ENCODE measurements at regions not wholly inside any gene's neighbourhood (a gene's known extent, or its start where the extent isn't known, plus 50 kb on each side); places are given as distances from the start of the nearest gene placed in this dataset.
"Not testable (repeated sequence)": the region's sequence is repeated elsewhere in the genome, so short reads cannot be mapped to it uniquely, and the experiment has no call there.

DNA sequence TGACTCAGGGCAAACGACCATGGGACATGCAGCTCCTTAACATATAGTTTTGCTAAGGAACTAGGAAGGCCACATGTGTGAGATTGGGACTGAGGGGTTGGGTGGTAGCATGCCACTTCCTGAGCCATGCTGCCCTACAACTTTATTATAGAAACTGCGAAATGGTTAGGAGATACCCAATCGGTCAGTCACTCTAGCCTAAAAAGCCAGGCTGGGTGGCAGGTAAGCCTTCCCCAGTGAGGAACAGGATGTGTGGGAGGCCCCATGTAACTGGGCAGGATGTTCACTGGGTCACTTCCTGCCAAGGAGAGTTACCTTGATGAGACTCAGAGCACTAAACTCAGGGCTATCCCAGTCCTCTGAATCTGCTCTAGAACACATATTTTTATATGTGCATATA lies 123.5 kb downstream of the MAP3K7 start:
- no peak for DNase-seq (ENCODE audit: low read depth in 2 of 2)

DNA sequence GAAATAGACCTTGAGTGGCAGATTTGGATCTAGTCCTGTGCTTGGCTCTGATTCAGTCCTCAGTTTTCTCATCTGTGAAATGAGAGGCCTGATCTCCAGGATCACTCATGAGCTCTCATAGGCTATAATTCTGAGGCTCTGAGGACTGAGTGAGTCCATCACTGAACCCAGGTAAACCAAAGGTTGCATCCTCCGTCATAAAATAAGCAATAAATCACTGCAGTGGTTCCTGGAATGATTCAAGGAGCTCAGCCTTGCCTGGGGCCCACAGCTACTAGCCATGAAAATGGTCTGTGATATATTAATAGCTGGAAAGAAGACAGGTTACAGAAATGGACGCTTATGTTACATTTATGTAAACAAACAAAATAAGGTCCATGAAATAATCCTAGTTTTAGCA lies 124.8 kb downstream of the MAP3K7 start:
- no peak for DNase-seq (ENCODE audit: low read depth in 2 of 2)

DNA sequence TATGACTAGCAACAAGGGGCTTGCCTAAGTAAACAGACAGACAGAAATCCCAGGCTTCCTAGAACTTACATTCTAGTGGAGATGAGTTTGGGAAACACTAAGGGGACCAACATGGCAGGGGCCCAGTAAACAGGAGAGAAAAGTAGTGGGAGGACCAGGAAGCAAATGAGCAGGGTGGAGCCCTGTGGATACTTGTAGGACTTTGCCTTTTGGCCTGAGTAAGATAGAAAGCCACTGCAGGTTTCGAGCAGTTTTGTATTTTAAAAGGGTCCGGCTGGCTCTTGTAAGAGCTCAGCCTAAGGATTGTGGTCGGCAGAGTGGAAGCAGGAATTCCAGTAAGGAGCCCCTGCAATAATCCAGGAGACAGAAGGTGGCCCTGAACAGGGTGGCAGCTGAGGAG lies 125.5 kb downstream of the MAP3K7 start:
- DNase-seq (ENCODE audit: low read depth in 2 of 2): no peak

DNA sequence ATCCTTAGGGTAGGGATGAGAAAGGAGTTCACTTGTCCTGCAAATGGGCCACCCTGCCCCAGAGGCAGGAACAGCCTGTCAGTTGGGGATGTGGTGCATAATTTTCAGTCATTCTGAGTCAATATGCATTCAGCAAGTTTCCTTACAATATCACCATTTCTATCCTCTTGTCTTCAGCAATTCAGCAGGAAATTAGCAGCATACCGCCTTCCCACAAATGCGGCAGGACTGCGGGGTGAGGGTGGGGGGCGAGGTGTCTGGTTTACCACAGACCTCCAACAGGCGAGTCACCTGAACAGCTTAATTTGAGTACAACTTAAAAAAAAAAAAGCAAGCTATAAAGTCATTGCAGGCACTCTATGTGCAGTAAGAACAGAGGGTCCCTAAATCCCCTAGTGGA lies 126.8 kb downstream of the MAP3K7 start:
- peak in 1 of 2 donors; percentile 70 for DNase-seq (ENCODE audit: low read depth in 2 of 2)

DNA sequence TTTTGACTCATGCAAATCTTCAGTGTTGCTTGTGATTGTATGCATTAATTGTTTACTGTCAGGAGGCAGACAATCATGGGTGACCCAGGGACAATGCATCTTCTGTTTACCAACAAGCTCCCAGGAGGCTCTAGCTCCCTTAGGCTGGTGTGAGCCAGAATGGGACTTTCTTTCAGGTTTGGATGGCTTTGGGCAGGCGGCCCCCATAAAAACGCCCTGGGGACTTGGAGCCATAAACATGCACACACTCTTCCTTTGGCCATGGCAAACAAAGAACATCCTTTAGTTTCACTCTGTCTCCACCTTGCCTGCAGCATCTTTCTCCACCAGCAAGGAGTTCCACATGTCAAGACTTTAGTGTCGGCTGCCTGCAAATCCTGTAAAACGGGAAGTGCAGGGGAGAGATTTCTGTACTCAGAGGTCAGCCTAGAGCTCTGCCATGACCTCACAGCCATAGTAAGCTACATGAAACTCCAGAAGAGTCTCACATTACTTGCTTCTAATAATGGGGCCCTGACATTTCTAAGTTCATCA lies 127.6 kb downstream of the MAP3K7 start:
- DNase-seq (ENCODE audit: low read depth in 2 of 2): no peak

DNA sequence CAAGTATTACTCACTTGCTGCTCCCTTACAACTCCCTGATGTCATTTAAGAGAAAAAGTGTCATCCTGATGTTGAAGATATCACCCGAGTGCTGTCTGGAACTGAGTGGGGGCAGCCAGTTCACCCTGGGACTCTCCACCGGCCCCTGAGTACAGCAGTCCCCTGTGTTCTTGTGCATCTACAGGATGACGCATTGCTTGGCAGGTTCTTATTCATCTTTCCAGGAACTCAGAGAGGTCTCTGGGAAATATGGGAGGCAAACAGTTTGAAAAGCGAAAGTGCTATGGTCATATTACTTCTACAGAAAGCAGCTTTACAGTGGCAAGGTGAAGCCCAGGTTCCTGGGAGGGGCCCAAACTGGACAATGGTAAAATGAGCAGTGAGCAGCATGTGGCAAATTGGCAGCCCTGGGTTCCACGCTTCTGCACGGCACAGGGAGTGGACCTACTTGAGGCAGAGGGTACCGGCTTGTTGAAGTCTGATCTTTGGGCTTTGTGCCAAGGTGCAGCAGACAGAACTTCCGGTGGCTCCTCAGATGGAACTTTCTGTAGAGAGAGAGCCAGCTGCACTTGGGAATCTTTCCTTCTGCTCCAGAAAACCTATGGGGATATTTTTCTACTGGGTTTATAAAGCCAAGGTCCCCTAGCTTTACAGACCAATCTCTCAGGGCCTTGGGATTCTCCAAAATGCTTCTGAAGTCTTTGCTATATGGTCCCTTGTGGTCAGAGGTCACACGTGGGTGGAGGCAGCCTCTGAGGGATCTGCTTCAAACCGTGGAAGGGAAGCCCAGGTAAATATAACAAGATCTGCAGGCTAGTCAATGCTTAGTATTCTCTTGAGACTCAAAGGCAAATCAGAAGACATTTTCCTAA lies 128.3 kb downstream of the MAP3K7 start:
- peak; percentile 81 to 84 for DNase-seq (ENCODE audit: low read depth in 2 of 2)

DNA sequence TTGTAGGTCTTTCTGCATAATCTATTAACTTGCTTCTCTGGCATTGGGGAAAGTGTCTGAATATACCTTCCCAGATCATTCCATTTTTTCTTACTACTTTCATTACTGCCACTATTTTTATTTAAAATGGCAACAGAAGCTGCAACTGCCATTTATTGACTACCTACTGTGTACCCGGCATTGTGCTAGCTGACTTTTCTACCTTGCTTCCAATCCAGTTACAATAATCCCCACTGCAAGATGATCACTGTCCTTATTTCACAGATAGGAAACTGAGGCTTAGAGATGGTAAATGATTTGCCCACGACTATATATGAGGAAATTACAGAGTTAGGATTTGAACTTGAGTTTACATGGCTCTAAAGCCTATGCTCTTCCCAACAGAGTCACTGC lies 129.0 kb downstream of the MAP3K7 start:
- no peak for DNase-seq (ENCODE audit: low read depth in 2 of 2)

DNA sequence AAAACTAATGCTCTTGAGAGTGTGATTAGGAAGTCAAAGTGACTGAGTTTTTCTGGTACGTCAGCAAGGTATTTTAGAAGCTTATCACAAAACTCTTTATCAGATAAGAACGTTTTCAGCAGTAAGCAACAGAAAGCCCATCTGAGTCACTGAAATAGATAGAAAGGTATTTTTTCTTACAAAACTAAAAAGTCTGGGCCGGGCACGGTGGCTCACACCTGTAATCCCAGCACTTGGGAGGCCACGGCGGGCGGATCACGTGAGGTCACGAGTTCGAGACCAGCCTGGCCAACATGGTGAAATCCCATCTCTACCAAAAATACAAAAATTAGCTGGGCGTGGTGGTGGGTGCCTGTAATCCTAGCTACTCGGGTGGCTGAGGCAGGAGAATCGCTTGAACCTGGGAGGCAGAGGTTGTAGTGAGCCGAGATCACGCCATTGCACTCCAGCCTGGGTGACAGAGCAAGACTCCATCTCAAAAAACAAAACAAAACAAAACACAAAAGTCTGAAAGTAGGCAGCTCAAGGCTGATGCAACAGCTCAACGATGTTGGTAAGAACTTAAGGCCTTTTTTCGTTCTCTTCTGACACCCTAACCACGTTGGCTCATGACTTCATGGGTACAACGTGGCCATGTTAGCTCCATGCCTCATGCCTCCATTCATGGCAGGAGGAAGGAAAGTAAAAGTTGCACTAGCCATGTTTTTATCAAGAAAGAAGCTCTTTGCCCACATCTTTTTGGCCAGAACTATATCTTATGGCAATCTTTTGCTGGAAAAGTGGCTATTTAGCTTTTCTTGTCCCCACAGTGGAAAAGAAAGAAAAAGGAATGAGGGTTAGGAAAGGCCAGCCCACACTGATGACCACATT lies 129.6 kb downstream of the MAP3K7 start:
- DNase-seq (ENCODE audit: low read depth in 2 of 2): not testable (repeated sequence)

DNA sequence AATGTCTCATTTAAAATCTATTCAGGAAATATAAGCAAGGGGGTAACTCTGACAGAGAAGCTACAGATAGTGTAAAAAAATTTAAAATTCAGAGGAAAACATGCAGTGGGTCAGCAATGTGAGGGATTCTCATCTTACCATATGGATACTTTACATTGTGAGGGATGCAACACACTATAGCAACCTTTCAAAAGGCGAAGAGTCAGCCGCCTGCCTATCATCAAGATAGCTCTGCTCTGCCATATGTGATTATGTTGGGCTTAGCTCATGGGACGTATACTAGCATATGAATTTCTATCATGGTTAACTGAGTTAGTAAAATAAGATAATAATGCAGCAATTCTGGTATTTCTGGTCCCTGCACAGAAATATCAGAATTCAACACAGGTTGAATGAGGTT lies 130.9 kb downstream of the MAP3K7 start:
- no peak for DNase-seq (ENCODE audit: low read depth in 2 of 2)

DNA sequence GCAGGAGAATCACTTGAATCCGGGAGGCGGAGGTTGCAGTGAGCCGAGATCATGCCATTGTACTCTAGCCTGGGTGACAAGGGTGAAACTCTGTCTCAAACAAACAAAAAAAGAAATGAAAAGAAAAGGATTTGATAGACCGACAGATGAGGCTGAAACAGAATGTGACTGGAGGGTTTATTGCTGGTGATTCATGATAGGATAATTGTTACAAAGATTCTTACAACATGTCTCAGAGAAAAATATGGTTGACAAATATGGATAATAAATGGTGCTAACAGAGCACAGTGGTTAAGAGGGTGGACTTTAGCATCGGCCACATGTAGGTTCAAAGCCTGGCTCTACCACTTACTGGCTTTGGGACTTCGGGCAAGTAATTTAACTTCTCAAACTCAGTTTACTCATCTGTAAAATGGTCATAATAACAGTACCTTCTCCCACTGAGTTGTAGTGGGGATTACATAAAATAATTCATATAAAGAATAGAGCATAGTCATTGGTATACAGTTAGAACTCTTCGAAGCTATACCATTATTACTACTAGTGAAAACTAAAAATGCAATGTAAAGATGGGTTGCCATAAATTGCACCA lies 131.9 kb downstream of the MAP3K7 start:
- no peak for DNase-seq (ENCODE audit: low read depth in 2 of 2)

DNA sequence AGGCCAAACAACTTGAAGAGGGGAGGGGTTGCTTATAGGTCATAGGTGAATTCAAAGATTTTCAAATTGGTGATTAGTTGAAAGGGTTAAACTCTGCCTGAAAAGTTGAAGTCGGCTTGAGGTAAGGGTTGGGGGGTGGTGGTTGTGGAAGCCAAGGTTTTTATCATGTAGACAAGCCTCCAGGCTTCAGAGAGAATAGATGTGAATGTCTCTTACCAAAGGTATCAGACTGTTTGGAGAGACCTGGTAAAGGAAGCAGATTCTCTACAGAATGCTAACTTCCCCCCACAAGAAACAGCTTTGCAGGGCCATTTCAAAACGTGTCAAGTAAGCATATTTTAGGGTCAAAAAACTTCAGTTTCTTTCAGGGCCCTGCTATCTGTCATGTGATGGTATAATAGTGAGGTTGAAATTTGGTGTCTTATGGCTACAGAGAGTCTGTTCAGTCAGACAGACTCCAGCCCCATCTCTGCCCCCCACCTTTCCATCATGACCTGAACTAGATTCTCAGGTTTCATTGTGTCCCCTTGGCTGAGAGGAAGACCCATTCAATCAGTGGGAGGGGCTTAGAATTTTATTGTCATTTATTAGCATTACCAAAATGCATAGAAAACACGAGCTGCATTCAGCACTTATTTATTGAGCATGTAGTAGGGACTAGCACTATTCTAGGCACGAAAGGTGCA lies 136.5 kb downstream of the MAP3K7 start:
- DNase-seq (ENCODE audit: low read depth in 2 of 2): no peak

DNA sequence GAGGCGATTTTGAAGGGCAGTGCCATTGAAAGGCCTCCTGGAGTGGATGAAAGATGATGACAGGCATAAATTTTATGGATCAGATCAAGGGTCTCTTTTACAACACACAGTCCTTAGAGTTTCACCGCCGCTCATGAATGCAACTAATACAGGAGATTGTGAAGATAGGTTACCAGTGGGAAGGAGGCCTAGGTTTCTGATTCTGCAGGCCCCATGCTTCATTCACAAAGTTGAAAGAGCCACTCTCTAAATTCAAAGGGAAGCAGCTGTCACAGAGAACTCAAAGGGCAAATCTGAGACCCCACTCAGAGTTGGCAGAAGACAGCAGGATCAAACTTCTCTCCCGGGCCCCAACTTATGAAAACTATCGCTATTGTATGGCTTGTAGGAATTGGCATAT lies 137.6 kb downstream of the MAP3K7 start:
- no peak for DNase-seq (ENCODE audit: low read depth in 2 of 2)

DNA sequence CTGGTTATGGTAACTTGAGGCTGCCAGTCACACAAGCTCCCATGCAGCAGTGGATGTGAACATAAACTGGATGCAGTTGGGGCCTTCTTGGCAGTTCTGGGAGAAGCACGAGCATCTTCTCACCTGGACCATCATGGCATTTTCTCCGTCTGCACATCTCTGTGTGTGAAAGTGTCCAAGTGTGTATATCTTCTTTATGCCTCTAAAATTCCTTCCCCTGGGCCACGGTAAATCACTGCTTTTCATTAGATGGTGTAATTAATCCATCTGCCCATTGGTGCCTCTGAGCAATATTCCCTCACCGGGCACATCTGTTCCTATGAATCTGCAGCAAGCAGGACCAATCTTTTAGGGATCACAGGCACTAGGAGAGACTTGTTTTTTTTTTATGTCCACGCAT lies 138.0 kb downstream of the MAP3K7 start:
- no peak for DNase-seq (ENCODE audit: low read depth in 2 of 2)

DNA sequence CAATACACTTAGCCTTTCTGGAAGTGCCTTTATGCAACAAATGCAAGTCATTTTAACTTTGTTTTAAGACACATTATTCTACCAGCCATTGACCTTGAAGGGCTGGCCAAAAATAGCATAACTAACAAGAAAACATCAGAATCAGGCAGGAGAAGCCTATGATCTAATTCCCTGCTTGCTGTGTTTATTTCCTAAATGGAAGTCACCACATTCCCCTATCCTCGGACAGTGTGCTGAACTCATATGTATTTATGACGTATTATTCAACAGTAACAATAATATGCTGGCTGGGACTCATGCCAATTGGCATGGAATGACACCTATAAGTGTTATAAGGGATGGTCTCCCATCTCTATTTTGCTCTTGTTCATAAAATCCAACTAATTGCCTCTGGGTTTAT lies 140.7 kb downstream of the MAP3K7 start:
- DNase-seq (ENCODE audit: low read depth in 2 of 2): no peak

DNA sequence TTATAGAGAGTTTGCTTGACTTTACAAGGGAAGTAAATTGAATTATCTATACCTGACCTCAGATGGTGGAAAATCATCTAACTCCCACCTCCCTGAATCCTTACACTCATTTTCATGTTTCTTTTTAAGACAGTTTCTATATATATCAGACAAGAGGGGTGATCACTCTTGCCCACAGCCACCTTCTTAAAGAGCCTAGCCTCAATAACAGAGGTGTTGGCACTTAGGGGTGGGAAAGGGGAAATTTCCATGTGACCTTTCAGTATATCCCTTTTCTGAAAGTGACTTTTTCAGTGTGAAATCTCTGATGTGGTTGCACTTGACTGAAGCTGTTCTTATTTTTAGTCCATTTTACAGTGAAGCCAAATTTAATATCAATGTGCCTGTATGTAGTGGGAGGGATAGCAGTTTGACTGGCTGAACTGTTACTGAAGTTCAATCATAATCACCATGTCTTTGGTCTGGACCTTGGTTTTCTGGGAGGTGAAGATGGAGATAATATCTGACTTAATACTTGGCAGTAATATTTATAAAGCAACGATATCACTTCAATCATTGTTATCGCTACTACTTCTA lies 141.3 kb downstream of the MAP3K7 start:
- DNase-seq (ENCODE audit: low read depth in 2 of 2): no peak

DNA sequence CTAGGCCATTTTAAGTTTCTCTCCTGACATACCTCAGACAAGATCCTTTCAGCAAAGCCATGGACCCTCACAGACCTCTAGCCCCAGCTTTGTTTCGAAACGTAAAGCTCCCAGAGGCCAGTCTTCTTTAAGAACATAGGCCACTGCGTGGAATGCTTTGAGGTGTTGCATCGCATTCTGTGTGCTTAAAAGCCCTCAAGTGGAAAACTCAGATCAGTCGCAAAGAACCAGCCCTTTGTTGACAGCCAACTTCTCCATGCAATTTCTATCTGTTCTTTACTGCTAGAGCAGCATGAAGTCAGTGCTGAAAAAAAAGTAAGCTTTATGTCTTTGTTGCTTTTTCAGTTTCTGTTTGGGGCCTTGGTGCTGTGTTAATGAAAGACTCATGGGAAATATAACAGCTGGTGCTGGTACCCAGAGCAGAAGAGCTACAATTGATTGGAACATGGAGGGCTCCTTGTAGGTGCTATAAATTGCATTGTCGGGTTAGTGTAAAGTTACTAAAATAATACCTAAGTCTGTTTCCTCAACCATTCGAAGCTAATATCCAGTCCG lies 142.6 kb downstream of the MAP3K7 start:
- no peak for DNase-seq (ENCODE audit: low read depth in 2 of 2)

DNA sequence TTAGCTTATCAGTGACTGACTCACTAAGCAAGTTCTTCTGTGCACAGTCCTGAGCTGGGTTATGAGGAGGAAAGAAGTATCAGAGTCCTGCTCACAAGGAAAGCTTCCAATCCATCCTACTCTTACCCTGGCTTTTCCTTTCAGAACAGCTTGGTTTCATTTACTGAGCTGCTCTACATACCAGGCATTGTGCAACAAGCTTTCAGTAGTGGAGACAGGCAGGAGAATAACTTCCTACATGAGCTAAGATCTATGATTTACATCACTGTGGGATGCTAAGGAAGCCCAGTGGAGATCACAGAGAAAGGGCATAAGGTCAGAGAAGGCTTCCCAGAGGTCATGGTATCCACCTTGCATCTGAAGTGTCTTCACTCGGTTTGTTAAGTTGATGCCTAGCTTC lies 144.5 kb downstream of the MAP3K7 start:
- no peak for DNase-seq (ENCODE audit: low read depth in 2 of 2)

DNA sequence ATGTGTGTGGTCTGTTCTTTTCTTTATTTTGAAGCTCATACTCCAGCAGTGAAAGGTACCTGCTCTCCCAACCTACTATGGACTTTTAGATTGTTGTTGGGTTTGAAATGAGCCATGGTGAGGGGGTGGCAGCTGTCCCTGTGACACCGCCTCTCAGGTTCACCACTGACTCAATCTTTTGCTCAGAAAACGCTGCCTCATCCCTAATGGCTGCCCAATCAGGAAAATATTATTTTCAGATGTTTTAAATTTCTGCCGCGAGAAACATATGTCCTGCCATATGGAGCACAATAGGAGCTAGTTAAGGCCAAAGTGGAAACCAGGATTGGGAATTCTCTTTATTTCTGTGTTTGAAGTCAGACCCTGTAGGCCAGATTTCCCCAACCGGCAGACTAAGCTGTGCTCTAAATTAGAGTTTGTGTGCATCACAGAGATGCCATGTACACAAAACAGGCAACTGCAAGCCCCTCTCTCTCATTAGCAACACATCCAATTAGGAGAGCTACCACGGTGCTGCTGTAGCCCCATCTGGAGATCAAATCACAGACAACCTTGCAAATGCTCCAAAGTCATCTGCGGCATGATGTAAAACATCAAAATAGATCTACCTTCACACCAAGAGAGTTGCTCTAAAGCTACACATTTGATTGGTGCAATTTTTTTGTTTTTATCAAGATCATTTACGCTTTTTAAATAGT lies 144.1 kb upstream of the BACH2 start:
- no peak for DNase-seq (ENCODE audit: low read depth in 2 of 2)

DNA sequence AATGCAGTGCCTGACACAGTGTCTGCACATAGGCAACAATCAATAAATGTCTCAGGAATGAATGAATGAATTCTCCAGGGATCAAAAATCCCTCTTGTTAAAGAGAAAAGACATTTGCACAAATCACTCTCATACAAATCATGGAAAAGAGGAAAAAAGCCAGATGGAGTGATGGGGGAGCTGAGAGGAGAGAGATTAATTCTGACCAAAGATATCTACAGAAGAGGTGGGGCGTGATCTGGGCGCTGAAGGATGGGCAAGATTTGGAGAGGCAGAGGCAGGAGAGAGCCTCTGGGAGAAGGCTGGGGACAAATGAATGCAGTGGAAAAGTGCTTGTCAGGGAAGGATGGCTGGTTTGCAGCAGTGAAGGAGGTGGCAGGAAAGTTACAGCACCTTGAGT lies 142.9 kb upstream of the BACH2 start:
- no peak for DNase-seq (ENCODE audit: low read depth in 2 of 2)

DNA sequence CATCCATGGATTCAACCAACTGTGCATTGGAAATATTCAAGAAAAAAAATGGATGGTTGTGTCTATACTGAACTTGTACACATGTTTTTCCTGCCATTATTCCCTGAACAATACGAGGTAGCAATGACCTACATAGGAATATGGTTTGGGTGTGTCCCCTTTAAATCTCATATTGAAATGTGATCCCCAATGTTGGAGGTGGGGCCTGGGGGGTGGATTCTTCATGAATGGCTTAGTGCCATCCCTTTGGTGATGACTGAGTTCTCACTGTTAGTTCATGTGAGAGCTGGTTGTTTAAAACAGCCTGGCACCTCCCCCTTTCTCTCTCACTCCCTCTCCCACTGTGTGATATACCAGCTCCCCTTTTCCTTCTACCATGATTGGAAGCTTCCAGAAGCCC lies 139.8 kb upstream of the BACH2 start:
- no peak for DNase-seq (ENCODE audit: low read depth in 2 of 2)
